SK-N-SH (cell line): ENCODE measurements at regions not wholly inside any gene's neighbourhood (a gene's known extent, or its start where the extent isn't known, plus 50 kb on each side); places are given as distances from the start of the nearest gene placed in this dataset.

Source experiments
- CTCF ChIA-PET: fragments of 300-600, 350-600 bp; formaldehyde crosslinking; extraction: SDS; loops from one replicate; lab custom pipeline; 2021; lab: Yijun Ruan, JAX
- POLR2A ChIA-PET: fragments of 350-600 bp; sonication (Branson Sonifier 250); formaldehyde crosslinking; extraction: SDS; loops from one replicate; lab custom pipeline; 2020; ENCODE audit warnings: antibody characterized with exemption, inconsistent platforms; lab: Yijun Ruan, JAX
- DNase-seq: peaks from one replicate; pipeline ENCODE4 v3.0.0; 2012
- H2AFZ ChIP-seq: fragments of 200-600 bp; sonication (generic); 2 replicates; pipeline ENCODE4 v1.8.1; 2016; ENCODE audit warnings: antibody characterized with exemption, mild to moderate bottlenecking, low read depth
- H3F3A ChIP-seq: fragments of 200-600 bp; sonication (generic); replicated peaks from 2 replicates; pipeline ENCODE3; 2016; ENCODE audit warnings: antibody characterized with exemption, mild to moderate bottlenecking; ENCODE audit not compliant: insufficient read depth
- H3K27ac ChIP-seq, 2 experiments: fragments of 200-500 bp in 1 of 2; fragments of 200-600 bp in 1 of 2; sonication (Bioruptor generic) in 1 of 2; sonication (generic), shearing (Covaris generic) in 1 of 2; 2 replicates each; pipeline versions ENCODE4 v1.5.1 to v1.6.1; 2014 to 2016; ENCODE audit warnings: low read depth in 2 of 2, inconsistent platforms in 1 of 2, low read length in 1 of 2, mild to moderate bottlenecking in 1 of 2, mixed read lengths in 1 of 2
- H3K27me3 ChIP-seq: fragments of 200-600 bp; sonication (generic), shearing (Covaris generic); 2 replicates; pipeline ENCODE4 v1.6.1; 2016; ENCODE audit warnings: mixed run types; ENCODE audit not compliant: insufficient read depth
- H3K36me3 ChIP-seq, 2 experiments: fragments of 200-500 bp in 1 of 2; fragments of 200-600 bp in 1 of 2; sonication (Bioruptor generic) in 1 of 2; sonication (generic) in 1 of 2; replicated peaks in 1 of 2; 2 replicates each; pipeline versions ENCODE3 to v1.5.1; 2014 to 2016; ENCODE audit warnings: low read length in 1 of 2, mild to moderate bottlenecking in 1 of 2; ENCODE audit not compliant: insufficient read depth in 2 of 2, control insufficient read depth in 1 of 2
- H3K4me1 ChIP-seq, 2 experiments: fragments of 200-500 bp in 1 of 2; fragments of 200-600 bp in 1 of 2; sonication (Bioruptor generic) in 1 of 2; sonication (generic), shearing (Covaris generic) in 1 of 2; 2 replicates each; pipeline versions ENCODE4 v1.5.1 to v1.6.1; 2014 to 2016; ENCODE audit warnings: low read depth in 1 of 2, low read length in 1 of 2, mixed run types in 1 of 2; ENCODE audit not compliant: insufficient read depth in 2 of 2, control insufficient read depth in 1 of 2
- H3K4me2 ChIP-seq: fragments of 200-600 bp; sonication (generic), shearing (Covaris generic); 2 replicates; pipeline ENCODE4 v1.6.1; 2017; ENCODE audit warnings: mixed run types
- H3K4me3 ChIP-seq, 2 experiments: fragments of 200-500 bp in 1 of 2; fragments of 200-600 bp in 1 of 2; sonication (Bioruptor generic) in 1 of 2; sonication (generic), shearing (Covaris generic) in 1 of 2; 2 replicates each; pipeline versions ENCODE4 v1.5.1 to v1.8.1; 2014 to 2016; ENCODE audit warnings: low read depth in 2 of 2, inconsistent platforms in 1 of 2, low read length in 1 of 2, mild to moderate bottlenecking in 1 of 2, mixed read lengths in 1 of 2, moderate library complexity in 1 of 2
- H3K79me2 ChIP-seq: fragments of 200-600 bp; sonication (generic); 2 replicates; pipeline ENCODE4 v1.8.1; 2017; ENCODE audit warnings: mild to moderate bottlenecking; ENCODE audit not compliant: insufficient read depth
- H3K9ac ChIP-seq: fragments of 200-600 bp; sonication (generic); 2 replicates; pipeline ENCODE4 v1.6.1; 2017; ENCODE audit warnings: mixed run types
- H3K9me2 ChIP-seq: fragments of 200-600 bp; sonication (generic); 2 replicates; pipeline ENCODE4 v1.6.1; 2017; ENCODE audit warnings: mixed run types
- H3K9me3 ChIP-seq: fragments of 200-600 bp; sonication (generic); 2 replicates; pipeline ENCODE4 v1.6.1; 2017; ENCODE audit warnings: mixed run types, mild to moderate bottlenecking, moderate library complexity
- H4K20me1 ChIP-seq: fragments of 200-600 bp; sonication (generic); 2 replicates; pipeline ENCODE4 v1.6.1; 2017; ENCODE audit warnings: mild to moderate bottlenecking, mixed run types; ENCODE audit not compliant: insufficient read depth
- CHD2 ChIP-seq: fragments of 150-350 bp; IDR thresholded peaks from 2 replicates; pipeline ENCODE4 v1.6.1; 2018; ENCODE audit warnings: low read length; ENCODE audit not compliant: partially characterized antibody
- ELF1 ChIP-seq: IDR thresholded peaks from 2 replicates; pipeline ENCODE4 v1.4.0; 2012
- EZH2phosphoT487 ChIP-seq: fragments of 200-600 bp; sonication (generic); IDR thresholded peaks from 2 replicates; pipeline ENCODE4 v1.6.1; 2017; ENCODE audit warnings: low read depth, mixed run types, mild to moderate bottlenecking, antibody characterized with exemption, moderate library complexity, borderline replicate concordance
- FOXJ3 ChIP-seq: sonication (generic); formaldehyde crosslinking; IDR thresholded peaks from 2 replicates; pipeline ENCODE4 v1.5.1; 2020; ENCODE audit warnings: mild to moderate bottlenecking, missing genetic modification reagents
- FOXM1 ChIP-seq: IDR thresholded peaks from 2 replicates; pipeline ENCODE4 v1.4.0; 2012; ENCODE audit warnings: low read depth, mild to moderate bottlenecking
- GATA2 ChIP-seq: sonication (generic); formaldehyde crosslinking; IDR thresholded peaks from 2 replicates; pipeline ENCODE4 v1.5.0; 2020; ENCODE audit warnings: mild to moderate bottlenecking, missing genetic modification reagents
- NRF1 ChIP-seq: IDR thresholded peaks from 2 replicates; pipeline ENCODE4 v1.6.1; 2012; ENCODE audit warnings: low read depth, mild to moderate bottlenecking, low read length
- RAD21 ChIP-seq: IDR thresholded peaks from 2 replicates; pipeline ENCODE4 v1.6.1; 2012; ENCODE audit warnings: mild to moderate bottlenecking, low read length
- RCOR1 ChIP-seq: fragments of 150-350 bp; IDR thresholded peaks from 2 replicates; pipeline ENCODE4 v1.6.1; 2017; ENCODE audit warnings: antibody characterized with exemption, low read length
- RFX5 ChIP-seq: IDR thresholded peaks from 2 replicates; pipeline ENCODE4 v1.6.1; 2012; ENCODE audit warnings: mild to moderate bottlenecking, improper control_type of control experiment, low read length
- RXRA ChIP-seq: IDR thresholded peaks from 2 replicates; pipeline ENCODE4 v1.4.0; 2012; ENCODE audit warnings: low read depth, mild to moderate bottlenecking, borderline replicate concordance
- TEAD4 ChIP-seq: IDR thresholded peaks from 2 replicates; pipeline ENCODE4 v1.4.0; 2012; ENCODE audit warnings: mild to moderate bottlenecking, borderline replicate concordance; ENCODE audit not compliant: insufficient read depth
- WGBS: methylation state at CpG from one replicate; pipeline ENCODE4 v1.1.6; 2017; ENCODE audit warnings: low lambda C conversion rate; 5-methylcytosine and 5-hydroxymethylcytosine counted together
- TF ChIP-seq, protein P1 (sequence below): IDR thresholded peaks from 2 replicates; pipeline ENCODE4 v1.4.0; 2012; ENCODE audit warnings: low read depth
- TF ChIP-seq, protein P2 (sequence below): fragments of 150-350 bp; IDR thresholded peaks from 2 replicates; pipeline ENCODE4 v1.6.1; 2016; ENCODE audit warnings: mild to moderate bottlenecking, low read depth, low read length

DNA sequence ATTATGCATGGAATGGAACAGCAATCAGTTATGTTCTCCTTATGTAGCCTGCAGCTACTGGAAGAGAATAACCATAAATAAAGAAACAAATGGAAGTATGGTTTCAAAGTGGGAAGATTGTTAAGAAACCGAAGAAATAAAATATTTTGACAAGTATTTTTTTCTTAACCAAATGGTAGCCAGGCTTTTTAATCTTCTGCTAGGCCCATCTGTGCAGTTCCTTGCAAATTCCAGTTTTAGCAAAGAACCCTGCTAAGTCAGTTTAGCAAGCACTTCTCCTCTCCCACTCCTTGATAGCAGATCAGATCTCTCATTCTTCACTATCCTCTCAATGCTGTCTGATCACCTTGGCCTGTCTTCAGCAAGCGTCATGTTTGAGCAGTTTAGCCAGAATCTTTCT is 111.1 kb upstream of the PRDM9 start:
- Histone ChIP-seq H3K9me2 (no peaks in the 10 kb centered on the region), H3K36me3 (no peaks in the 10 kb centered on the region), H3K4me1 (no peaks in the 10 kb centered on the region), H3K27ac (no peak overlapping the region), H3K79me2 (no peaks in the 10 kb centered on the region), H3K4me3 (no peak overlapping the region), H3K9me3 (no peaks in the 10 kb centered on the region), H3K9ac (no peak overlapping the region), H2AFZ (no peak overlapping the region), H3F3A (no peaks in the 10 kb centered on the region), H4K20me1 (no peaks in the 10 kb centered on the region), H3K4me2 (no peak overlapping the region), H3K27me3 (no peaks in the 10 kb centered on the region)
- ChIA-PET POLR2A (no interaction called here), CTCF (no interaction called here)
- 2% methylated on average over 2 of the region's 2 CpGs for WGBS
- no peak for DNase-seq
- no peak for TF ChIP-seq RCOR1
- TF ChIP-seq RFX5, result no peak
- no peak for TF ChIP-seq RAD21
- no peak for TF ChIP-seq RXRA

DNA sequence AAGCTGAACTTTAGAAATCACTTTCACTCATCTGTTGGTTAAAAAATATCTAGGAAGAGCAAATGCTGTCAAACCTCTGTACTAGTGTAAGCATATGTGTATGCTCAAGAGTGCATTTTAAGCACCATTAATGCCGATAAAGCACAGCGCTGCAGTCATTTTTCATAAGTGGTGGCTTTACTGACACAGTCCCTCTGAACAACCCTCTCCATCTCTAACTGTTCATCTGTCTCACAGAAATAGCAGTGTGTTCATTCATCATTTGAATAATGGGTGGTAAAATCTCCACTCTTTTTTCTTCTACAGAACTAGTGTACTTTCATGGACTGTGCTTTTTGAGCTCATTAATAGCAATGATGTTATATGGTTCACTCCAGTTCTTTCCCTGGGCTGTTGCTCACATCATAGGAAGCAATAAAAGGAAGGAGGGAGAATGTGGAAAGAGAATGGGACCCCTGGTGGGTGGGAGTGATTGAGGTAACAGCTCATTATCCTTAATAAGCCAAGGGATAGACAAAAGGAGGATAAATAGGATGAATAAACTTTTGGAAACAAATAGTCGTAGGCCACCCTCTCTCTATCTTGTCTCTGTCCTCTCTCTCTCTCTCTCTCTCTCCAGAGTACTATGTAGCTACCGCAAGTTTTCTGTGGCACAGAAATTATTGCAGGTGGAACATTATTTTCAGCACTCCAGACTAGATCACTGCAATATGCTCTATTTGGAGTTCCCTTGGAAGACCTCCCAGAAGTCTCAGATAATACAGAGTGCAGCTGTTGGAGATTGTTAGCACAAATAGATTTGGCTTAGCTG is 117.9 kb upstream of the PRDM9 start:
- H3K79me2 ChIP-seq, result no peaks in the 10 kb centered on the region
- no peaks in the 10 kb centered on the region for H3K4me1 ChIP-seq
- no peak overlapping the region for H3K9ac ChIP-seq
- no peak overlapping the region for H3K4me2 ChIP-seq
- H3K27me3 ChIP-seq, result no peaks in the 10 kb centered on the region
- 14% methylated on average over 4 of the region's 4 CpGs for WGBS
- H2AFZ ChIP-seq, result no peak overlapping the region
- H3K4me3 ChIP-seq, result no peak overlapping the region
- DNase-seq, result no peak
- TF ChIP-seq TEAD4 (no peak), RFX5 (no peak), FOXM1 (no peak), RCOR1 (no peak), FOXJ3 (CRISPR knock-in tag) (no peak), EZH2phosphoT487 (no peak), CHD2 (no peak), ELF1 (no peak), RXRA (no peak), NRF1 (no peak), GATA2 (CRISPR knock-in tag) (no peak)
- TF ChIP-seq, protein P1, sequence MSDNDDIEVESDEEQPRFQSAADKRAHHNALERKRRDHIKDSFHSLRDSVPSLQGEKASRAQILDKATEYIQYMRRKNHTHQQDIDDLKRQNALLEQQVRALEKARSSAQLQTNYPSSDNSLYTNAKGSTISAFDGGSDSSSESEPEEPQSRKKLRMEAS, result no peak
- TF ChIP-seq, protein P2, sequence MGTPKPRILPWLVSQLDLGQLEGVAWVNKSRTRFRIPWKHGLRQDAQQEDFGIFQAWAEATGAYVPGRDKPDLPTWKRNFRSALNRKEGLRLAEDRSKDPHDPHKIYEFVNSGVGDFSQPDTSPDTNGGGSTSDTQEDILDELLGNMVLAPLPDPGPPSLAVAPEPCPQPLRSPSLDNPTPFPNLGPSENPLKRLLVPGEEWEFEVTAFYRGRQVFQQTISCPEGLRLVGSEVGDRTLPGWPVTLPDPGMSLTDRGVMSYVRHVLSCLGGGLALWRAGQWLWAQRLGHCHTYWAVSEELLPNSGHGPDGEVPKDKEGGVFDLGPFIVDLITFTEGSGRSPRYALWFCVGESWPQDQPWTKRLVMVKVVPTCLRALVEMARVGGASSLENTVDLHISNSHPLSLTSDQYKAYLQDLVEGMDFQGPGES, result no peak
- TF ChIP-seq, all 33 proteins: peak for 0
- H3F3A ChIP-seq, result no peaks in the 10 kb centered on the region
- no peaks in the 10 kb centered on the region for H3K9me2 ChIP-seq
- no peaks in the 10 kb centered on the region for H3K36me3 ChIP-seq
- H3K27ac ChIP-seq, result no peak overlapping the region
- no peaks in the 10 kb centered on the region for H4K20me1 ChIP-seq
- no peaks in the 10 kb centered on the region for H3K9me3 ChIP-seq
- ChIA-PET POLR2A (no interaction called here), CTCF (no interaction called here)
